NCI-H2196 (cell line): ENCODE measurements at regions not wholly inside any gene's neighbourhood (a gene's known extent, or its start where the extent isn't known, plus 50 kb on each side); places are given as distances from the start of the nearest gene placed in this dataset.

Experiments used
- DNase-seq: peaks from one replicate; lab custom pipeline; 2025; ENCODE audit not compliant: unreplicated experiment; lab: John Stamatoyannopoulos, UW

GRCh38 chr1:55951291-55951690 lies 628.1 kb downstream of the PLPP3 start:
- DNase-seq, result no peak

- DNase-seq, result no peak
Measured at GRCh38 chr1:55947446-55947845, 631.9 kb downstream of the PLPP3 start.

- no peak for DNase-seq
Measured at GRCh38 chr1:55943721-55944435, 635.5 kb downstream of the PLPP3 start.

- DNase-seq, result no peak
Measured at GRCh38 chr1:55943012-55943411, 636.4 kb downstream of the PLPP3 start.

GRCh38 chr1:55939866-55940265 lies 639.5 kb downstream of the PLPP3 start:
- DNase-seq, result no peak

- no peak for DNase-seq
Measured at GRCh38 chr1:55938861-55939260, 640.5 kb downstream of the PLPP3 start.

GRCh38 chr1:55938376-55938850 lies 641.0 kb downstream of the PLPP3 start:
- no peak for DNase-seq

- DNase-seq, result no peak
Measured at GRCh38 chr1:55937840-55938375, 641.5 kb downstream of the PLPP3 start.

- no peak for DNase-seq
Measured at GRCh38 chr1:55935236-55935635, 644.1 kb downstream of the PLPP3 start.

- DNase-seq, result no peak
Measured at GRCh38 chr1:55932402-55932801, 647.0 kb downstream of the PLPP3 start.

GRCh38 chr1:55931081-55931940 lies 648.1 kb downstream of the PLPP3 start:
- peak; percentile 9 for DNase-seq

GRCh38 chr1:55929652-55930051 lies 649.7 kb downstream of the PLPP3 start:
- no peak for DNase-seq

- no peak for DNase-seq
Measured at GRCh38 chr1:55928576-55928975, 650.8 kb downstream of the PLPP3 start.

GRCh38 chr1:55927702-55928290 lies 651.6 kb downstream of the PLPP3 start:
- DNase-seq, result no peak

GRCh38 chr1:55926906-55927471 lies 652.4 kb downstream of the PLPP3 start:
- no peak for DNase-seq

GRCh38 chr1:55916907-55917306 lies 662.5 kb downstream of the PLPP3 start:
- DNase-seq, result no peak

GRCh38 chr1:55916481-55916880 lies 662.9 kb downstream of the PLPP3 start:
- no peak for DNase-seq

GRCh38 chr1:55913565-55913964 lies 665.8 kb downstream of the PLPP3 start:
- DNase-seq, result no peak

GRCh38 chr1:55912438-55912837 lies 666.9 kb downstream of the PLPP3 start:
- no peak for DNase-seq

- no peak for DNase-seq
Measured at GRCh38 chr1:55904541-55904940, 674.8 kb downstream of the PLPP3 start.

GRCh38 chr1:55898181-55898580 lies 681.2 kb downstream of the PLPP3 start:
- DNase-seq, result no peak
